Heart left ventricle (tissue), 16 donors: ENCODE measurements at regions not wholly inside any gene's neighbourhood (a gene's known extent, or its start where the extent isn't known, plus 50 kb on each side); places are given as distances from the start of the nearest gene placed in this dataset.
A peak's percentile ranks its signal among the peaks of the same experiment; 100 is the strongest.

Source experiments
- ATAC-seq, 4 donors: fragments of 200-7000 bp; cut with Tn5 transposase; one replicate each; pipeline ENCODE4 v1.9.1; 2020 to 2022; ENCODE audit warnings: moderate library complexity in 4 of 4, mild to moderate bottlenecking in 3 of 4, moderate number of reproducible peaks in 1 of 4
- DNase-seq, 5 donors: peaks; one replicate each; pipeline ENCODE4 v3.0.0-alpha.2; 2020
- H3K27ac ChIP-seq, 12 donors: fragments of 200-600 bp; sonication (generic) in 4 of 12; one replicate each; pipeline versions ENCODE4 v1.5.0 to v1.8.0; 2016 to 2022; ENCODE audit warnings: mild to moderate bottlenecking in 2 of 12
- H3K27me3 ChIP-seq, 9 donors: fragments of 200-600 bp; sonication (generic) in 2 of 9; one replicate each; pipeline versions ENCODE4 v1.5.1 to v1.8.0; 2016 to 2022; ENCODE audit warnings: mild to moderate bottlenecking in 3 of 9
- H3K36me3 ChIP-seq, 9 donors: fragments of 200-600 bp; sonication (generic) in 2 of 9; one replicate each; pipeline versions ENCODE4 v1.5.0 to v1.8.0; 2018 to 2022; ENCODE audit warnings: mild to moderate bottlenecking in 2 of 9
- H3K4me1 ChIP-seq, 12 donors: fragments of 200-600 bp; sonication (generic) in 4 of 12; one replicate each; pipeline versions ENCODE4 v1.5.0 to v1.8.0; 2016 to 2022; ENCODE audit warnings: mild to moderate bottlenecking in 3 of 12
- H3K4me3 ChIP-seq, 12 donors: fragments of 200-600 bp; sonication (generic) in 4 of 12; one replicate each; pipeline versions ENCODE4 v1.5.0 to v1.8.0; 2017 to 2022; ENCODE audit warnings: mild to moderate bottlenecking in 9 of 12, moderate library complexity in 4 of 12
- H3K9me3 ChIP-seq, 12 donors: fragments of 200-600 bp; sonication (generic) in 4 of 12; one replicate each; pipeline versions ENCODE4 v1.5.0 to v1.8.0; 2016 to 2022; ENCODE audit warnings: mild to moderate bottlenecking in 1 of 12
- POLR2A ChIP-seq, 2 donors: fragments of 450-650 bp; IDR thresholded peaks; one replicate each; pipeline ENCODE4 v1.6.1; 2017; ENCODE audit warnings: antibody characterized with exemption in 2 of 2, mild to moderate bottlenecking in 2 of 2, moderate library complexity in 2 of 2
- WGBS, 4 donors: extraction: QIAGEN DNeasy Blood & Tissue Kit in 2 of 4; methylation state at CpG; one replicate each; pipeline versions ENCODE4 v1.1.5 to v1.1.7; 2013 to 2018; 5-methylcytosine and 5-hydroxymethylcytosine counted together
- intact Hi-C, 10 donors: fragments of 100-400 bp; cut with DNase I; formaldehyde crosslinking; loops; one replicate each; pipeline versions ENCODE4 v1.11.1 to v1.14.2; 2022
- TF ChIP-seq, protein P1 (sequence below), 12 donors: fragments of 200-600 bp; sonication (generic) in 4 of 12; IDR thresholded peaks; one replicate each; pipeline versions ENCODE4 v1.5.0 to v1.8.0; 2018 to 2022; ENCODE audit warnings: antibody characterized with exemption in 12 of 12, mild to moderate bottlenecking in 5 of 12
- donor health status: ischemic (EF 13 %, LVEDD 7.1; RV severe dilation, severe dysfunction).
- donor health status: healthy with polysubstance abuse.
- donor health status: DM: no; HTN: yes; CAD: no.
- donor health status: DM: no; HTN: no; CAD: no.
- donor health status: ischemic (EF 25% LVEDD 6.9; RV normal size, moderate dysfunction).
- donor health status: ischemic (EF 25% LVEDD 5.7; RV mildly dilated, moderate dysfunction).
- donor health status: healthy.
- donor health status: DM: yes; HTN: yes; CAD: no.
- donor health status: ischemic (EF 35%, LVEDD 5.7; RV mildly dilated, moderate dysfunction).
- donor health status: nonischemic (EF 11% LVEDD 7.7; RV severe dilation, severe dysfunction).
- donor health status: DM: yes; HTN: yes; CAD: no.
- donor health status: PGD.
- donor health status: ischemic (EF 29% LVEDD 5.4; RV normal size, mild dysfunction).
- donor health status: nonischemic (EF 23%, LVEDD 6.1; RV moderate dilation, normal function).

DNA sequence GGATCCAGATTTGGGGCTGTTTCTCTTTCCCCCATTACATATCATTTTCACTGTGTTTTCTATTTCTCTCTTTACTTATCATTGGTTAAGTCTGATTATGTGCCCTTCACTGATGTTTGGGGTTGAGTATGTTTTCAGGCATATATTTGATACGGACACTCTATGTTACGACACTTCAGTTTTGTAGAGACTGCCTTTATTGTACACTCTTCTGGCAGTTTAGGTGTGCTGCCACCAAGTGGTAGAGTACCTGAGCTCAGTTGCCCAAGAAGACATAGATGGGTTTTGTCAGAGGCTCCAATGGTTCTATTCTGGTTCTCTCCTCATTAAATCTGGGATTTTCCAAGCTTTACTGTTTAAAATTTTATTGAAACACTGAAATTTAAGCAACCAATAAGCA, 255.0 kb upstream of the ROPN1 start:
- Histone ChIP-seq H3K27me3 (no peaks in the 10 kb centered on the region), H3K27ac (peak overlapping the region in 7 of 12 donors; percentile 13 to 95 (median 88)), H3K4me3 (no peak overlapping the region), H3K4me1 (peaks cover 10 to 52% (median 35%) of the 10 kb centered on the region in 12 donors), H3K36me3 (peaks cover 0 to 4% (median 0%) of the 10 kb centered on the region in 9 donors), H3K9me3 (no peaks in the 10 kb centered on the region)
- intact Hi-C loops: loop anchor here in 1 of 10 donors (5.0 kb wide), 1 partner anchor 215 kb away; the partner anchor contains the start of gene KALRN
- DNase-seq: no peak
- 86 to 92% (median 90%) methylated on average over 2 of the region's 2 CpGs for WGBS, 4 donors
- no peak for ATAC-seq
- no peak for TF ChIP-seq POLR2A (IDR thresholded peaks at IDR 0.05)
- TF ChIP-seq, protein P1, sequence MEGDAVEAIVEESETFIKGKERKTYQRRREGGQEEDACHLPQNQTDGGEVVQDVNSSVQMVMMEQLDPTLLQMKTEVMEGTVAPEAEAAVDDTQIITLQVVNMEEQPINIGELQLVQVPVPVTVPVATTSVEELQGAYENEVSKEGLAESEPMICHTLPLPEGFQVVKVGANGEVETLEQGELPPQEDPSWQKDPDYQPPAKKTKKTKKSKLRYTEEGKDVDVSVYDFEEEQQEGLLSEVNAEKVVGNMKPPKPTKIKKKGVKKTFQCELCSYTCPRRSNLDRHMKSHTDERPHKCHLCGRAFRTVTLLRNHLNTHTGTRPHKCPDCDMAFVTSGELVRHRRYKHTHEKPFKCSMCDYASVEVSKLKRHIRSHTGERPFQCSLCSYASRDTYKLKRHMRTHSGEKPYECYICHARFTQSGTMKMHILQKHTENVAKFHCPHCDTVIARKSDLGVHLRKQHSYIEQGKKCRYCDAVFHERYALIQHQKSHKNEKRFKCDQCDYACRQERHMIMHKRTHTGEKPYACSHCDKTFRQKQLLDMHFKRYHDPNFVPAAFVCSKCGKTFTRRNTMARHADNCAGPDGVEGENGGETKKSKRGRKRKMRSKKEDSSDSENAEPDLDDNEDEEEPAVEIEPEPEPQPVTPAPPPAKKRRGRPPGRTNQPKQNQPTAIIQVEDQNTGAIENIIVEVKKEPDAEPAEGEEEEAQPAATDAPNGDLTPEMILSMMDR (IDR thresholded peaks at IDR 0.05): peak in 10 of 12 donors; percentile 16 to 61 (median 36)

DNA sequence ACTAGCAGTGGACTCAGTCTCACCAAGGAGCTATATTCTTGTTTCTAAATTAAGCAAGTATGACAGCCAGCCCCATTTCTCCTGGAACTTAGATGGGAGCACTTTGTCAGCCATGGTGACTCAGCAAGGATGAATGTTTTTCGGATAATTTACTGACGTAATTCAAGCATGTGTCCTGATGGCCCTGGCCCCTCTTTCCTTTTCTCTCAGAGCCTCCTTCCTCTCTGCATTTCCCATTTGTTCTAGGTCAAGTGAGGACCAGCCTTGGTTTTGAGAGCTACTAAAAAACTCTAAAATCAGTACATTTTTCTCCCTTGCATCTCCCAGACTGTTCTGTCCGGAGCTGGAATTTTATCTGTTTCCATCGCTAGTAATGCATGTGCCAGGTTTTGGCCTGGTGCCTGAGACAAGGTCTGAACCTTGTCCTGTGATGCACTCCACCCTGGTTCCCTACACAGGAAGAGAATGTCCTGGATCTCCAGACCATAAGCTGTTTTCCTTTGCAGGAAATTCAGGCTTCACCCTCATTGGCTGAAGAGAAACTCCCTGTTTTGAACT, 256.6 kb upstream of the ROPN1 start:
- Histone ChIP-seq H3K36me3 (peaks cover 0 to 4% (median 0%) of the 10 kb centered on the region in 9 donors), H3K27ac (peak overlapping the region; percentile 68 to 96 (median 90)), H3K4me1 (peaks cover 10 to 50% (median 35%) of the 10 kb centered on the region in 12 donors), H3K9me3 (no peaks in the 10 kb centered on the region), H3K4me3 (no peak overlapping the region), H3K27me3 (no peaks in the 10 kb centered on the region)
- intact Hi-C loops: loop anchor here in 4 of 10 donors (1.0 to 5.0 kb wide), 4 partner anchors 26 to 216 kb away; partner anchors contain the start of gene KALRN (in 1 of the 4)
- 3 to 18% (median 9%) methylated on average over 4 of the region's 4 CpGs for WGBS, 4 donors
- peak; percentile 80 to 91 (median 88) for ATAC-seq
- TF ChIP-seq POLR2A (IDR thresholded peaks at IDR 0.05): no peak
- TF ChIP-seq, protein P1 (IDR thresholded peaks at IDR 0.05): no peak
- DNase-seq: peak; percentile 59 to 80 (median 69)

DNA sequence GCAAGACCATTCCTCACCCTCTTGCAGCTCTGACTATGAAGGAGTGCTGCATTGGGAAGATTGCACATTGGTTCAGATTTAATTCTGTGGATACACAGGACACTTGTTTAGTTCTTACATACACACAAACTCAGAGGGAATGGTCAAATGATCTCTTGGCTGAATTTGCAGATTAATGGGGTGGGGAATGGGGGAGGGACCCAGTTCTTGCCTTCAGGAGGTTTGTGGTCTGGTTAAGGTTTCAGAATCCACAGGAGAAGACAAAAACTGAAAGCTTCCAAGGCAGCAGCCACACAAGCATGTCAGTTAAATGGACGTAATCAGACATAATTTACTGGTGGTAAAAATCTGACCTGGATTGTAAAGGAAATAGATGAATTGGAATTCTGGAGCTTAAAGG, 257.1 kb upstream of the ROPN1 start:
- H3K9me3 ChIP-seq: no peaks in the 10 kb centered on the region
- intact Hi-C loops: loop anchor here in 3 of 10 donors (2.0 to 5.0 kb wide), 3 partner anchors 26 to 217 kb away; partner anchors contain the start of gene KALRN (in 1 of the 3)
- no peaks in the 10 kb centered on the region for H3K27me3 ChIP-seq
- DNase-seq (no peak), ATAC-seq (no peak)
- peak overlapping the region; percentile 63 to 96 (median 88) for H3K27ac ChIP-seq
- WGBS, 4 donors: 75 to 88% (median 80%) methylated on average over 1 of the region's 1 CpG
- H3K36me3 ChIP-seq: peaks cover 0 to 4% (median 0%) of the 10 kb centered on the region in 9 donors
- H3K4me3 ChIP-seq: no peak overlapping the region
- H3K4me1 ChIP-seq: peaks cover 10 to 48% (median 35%) of the 10 kb centered on the region in 12 donors
- TF ChIP-seq, protein P1 (IDR thresholded peaks at IDR 0.05): no peak
- TF ChIP-seq POLR2A (IDR thresholded peaks at IDR 0.05): no peak

DNA sequence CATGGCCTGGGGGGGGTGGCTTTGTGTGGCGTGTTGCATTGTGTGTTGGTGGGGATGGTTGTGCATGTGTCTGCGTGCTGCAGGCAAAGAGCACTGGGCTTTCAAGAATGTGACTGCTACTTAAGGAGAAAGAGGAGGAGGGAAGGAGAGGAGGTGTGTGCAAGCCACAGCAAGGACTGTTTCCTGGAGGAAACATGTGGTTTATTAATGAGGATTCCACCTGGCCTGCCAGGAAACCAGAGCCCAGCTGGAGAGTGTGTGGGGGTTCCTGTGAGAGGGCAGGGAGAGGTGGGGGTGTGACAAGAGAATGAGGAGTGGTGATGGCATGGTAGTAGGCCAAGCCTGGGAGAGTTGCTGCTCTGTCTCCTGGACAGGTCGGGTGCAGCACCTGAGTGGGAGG, 258.1 kb upstream of the ROPN1 start:
- WGBS, 4 donors: 61 to 68% (median 65%) methylated on average over 3 of the region's 3 CpGs
- intact Hi-C loops: no loop called here
- Histone ChIP-seq H3K4me3 (no peak overlapping the region), H3K27me3 (no peaks in the 10 kb centered on the region), H3K4me1 (peaks cover 10 to 48% (median 35%) of the 10 kb centered on the region in 12 donors), H3K9me3 (no peaks in the 10 kb centered on the region), H3K36me3 (no peaks in the 10 kb centered on the region), H3K27ac (peak overlapping the region; percentile 37 to 96 (median 88))
- ATAC-seq (peak in 2 of 4 donors; percentile 33 to 50), DNase-seq (peak in 1 of 5 donors; percentile 31)
- TF ChIP-seq, protein P1 (IDR thresholded peaks at IDR 0.05): no peak
- TF ChIP-seq POLR2A (IDR thresholded peaks at IDR 0.05): no peak
